Heart left ventricle (tissue), 13 donors: ENCODE measurements at regions not wholly inside any gene's neighbourhood (a gene's known extent, or its start where the extent isn't known, plus 50 kb on each side); places are given as distances from the start of the nearest gene placed in this dataset.

Experiments used
- POLR2A ChIP-seq, 2 donors: fragments of 450-650 bp; IDR thresholded peaks; one replicate each; pipeline ENCODE4 v1.6.1; 2017; ENCODE audit warnings: antibody characterized with exemption in 2 of 2, mild to moderate bottlenecking in 2 of 2, moderate library complexity in 2 of 2
- TF ChIP-seq, protein P1 (sequence below), 12 donors: fragments of 200-600 bp; sonication (generic) in 4 of 12; IDR thresholded peaks; one replicate each; pipeline versions ENCODE4 v1.5.0 to v1.8.0; 2018 to 2022; ENCODE audit warnings: antibody characterized with exemption in 12 of 12, mild to moderate bottlenecking in 5 of 12
- donor health status: ischemic (EF 13 %, LVEDD 7.1; RV severe dilation, severe dysfunction).
- donor health status: DM: no; HTN: yes; CAD: no.
- donor health status: DM: no; HTN: no; CAD: no.
- donor health status: ischemic (EF 25% LVEDD 6.9; RV normal size, moderate dysfunction).
- donor health status: ischemic (EF 25% LVEDD 5.7; RV mildly dilated, moderate dysfunction).
- donor health status: ischemic (EF 35%, LVEDD 5.7; RV mildly dilated, moderate dysfunction).
- donor health status: nonischemic (EF 11% LVEDD 7.7; RV severe dilation, severe dysfunction).
- donor health status: DM: yes; HTN: yes; CAD: no.
- donor health status: PGD.
- donor health status: ischemic (EF 29% LVEDD 5.4; RV normal size, mild dysfunction).
- donor health status: nonischemic (EF 23%, LVEDD 6.1; RV moderate dilation, normal function).

DNA sequence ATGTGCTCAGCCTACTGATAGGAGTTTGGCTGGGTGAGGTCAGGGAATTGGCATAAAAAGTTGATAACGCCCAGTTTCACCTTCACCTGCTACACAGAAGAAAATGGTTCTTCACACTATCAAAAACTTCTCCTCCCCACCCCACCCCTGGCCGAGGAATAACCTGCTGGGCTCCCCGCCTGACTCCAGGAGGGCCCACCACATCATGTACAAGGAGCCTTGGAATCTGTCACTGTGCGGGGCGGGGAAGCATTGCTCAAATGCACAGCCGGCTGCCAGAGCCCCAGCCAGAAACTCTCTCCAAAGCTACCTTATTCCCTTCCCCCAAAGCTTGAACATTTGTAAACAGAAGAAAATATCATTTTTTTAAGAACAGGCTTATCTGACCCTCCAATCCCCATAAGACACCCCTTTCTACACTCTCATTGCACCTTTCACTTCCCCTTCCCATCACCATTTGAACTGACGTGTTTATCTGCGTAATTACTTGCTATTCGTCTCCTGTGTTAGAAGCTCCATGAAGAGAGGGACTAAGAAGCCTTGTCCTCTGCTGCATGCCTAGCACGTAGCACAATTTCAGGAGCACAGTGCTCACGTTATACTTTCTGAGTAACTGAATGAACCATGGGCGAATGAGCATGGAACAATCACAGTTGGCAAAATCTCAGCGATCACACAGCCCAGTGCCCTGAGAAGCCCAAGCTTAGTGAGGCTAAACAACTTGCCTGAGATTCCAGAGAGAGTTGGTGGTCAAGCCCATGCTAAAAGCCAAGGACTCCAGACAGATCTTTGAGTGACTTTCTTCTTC, 82.9 kb downstream of the HES1 start:
- TF ChIP-seq, protein P1, sequence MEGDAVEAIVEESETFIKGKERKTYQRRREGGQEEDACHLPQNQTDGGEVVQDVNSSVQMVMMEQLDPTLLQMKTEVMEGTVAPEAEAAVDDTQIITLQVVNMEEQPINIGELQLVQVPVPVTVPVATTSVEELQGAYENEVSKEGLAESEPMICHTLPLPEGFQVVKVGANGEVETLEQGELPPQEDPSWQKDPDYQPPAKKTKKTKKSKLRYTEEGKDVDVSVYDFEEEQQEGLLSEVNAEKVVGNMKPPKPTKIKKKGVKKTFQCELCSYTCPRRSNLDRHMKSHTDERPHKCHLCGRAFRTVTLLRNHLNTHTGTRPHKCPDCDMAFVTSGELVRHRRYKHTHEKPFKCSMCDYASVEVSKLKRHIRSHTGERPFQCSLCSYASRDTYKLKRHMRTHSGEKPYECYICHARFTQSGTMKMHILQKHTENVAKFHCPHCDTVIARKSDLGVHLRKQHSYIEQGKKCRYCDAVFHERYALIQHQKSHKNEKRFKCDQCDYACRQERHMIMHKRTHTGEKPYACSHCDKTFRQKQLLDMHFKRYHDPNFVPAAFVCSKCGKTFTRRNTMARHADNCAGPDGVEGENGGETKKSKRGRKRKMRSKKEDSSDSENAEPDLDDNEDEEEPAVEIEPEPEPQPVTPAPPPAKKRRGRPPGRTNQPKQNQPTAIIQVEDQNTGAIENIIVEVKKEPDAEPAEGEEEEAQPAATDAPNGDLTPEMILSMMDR (IDR thresholded peaks at IDR 0.05): no peak
- no peak for TF ChIP-seq POLR2A (IDR thresholded peaks at IDR 0.05)
